Activated naive CD4-positive, alpha-beta T cell (primary cell): ENCODE measurements at regions not wholly inside any gene's neighbourhood (a gene's known extent, or its start where the extent isn't known, plus 50 kb on each side); places are given as distances from the start of the nearest gene placed in this dataset.
"Not testable (repeated sequence)": the region's sequence is repeated elsewhere in the genome, so short reads cannot be mapped to it uniquely, and the experiment has no call there.

Experiments used
- DNase-seq, 4 experiments: peaks; one replicate each; lab custom pipeline; 2025; lab: John Stamatoyannopoulos, UW

DNA sequence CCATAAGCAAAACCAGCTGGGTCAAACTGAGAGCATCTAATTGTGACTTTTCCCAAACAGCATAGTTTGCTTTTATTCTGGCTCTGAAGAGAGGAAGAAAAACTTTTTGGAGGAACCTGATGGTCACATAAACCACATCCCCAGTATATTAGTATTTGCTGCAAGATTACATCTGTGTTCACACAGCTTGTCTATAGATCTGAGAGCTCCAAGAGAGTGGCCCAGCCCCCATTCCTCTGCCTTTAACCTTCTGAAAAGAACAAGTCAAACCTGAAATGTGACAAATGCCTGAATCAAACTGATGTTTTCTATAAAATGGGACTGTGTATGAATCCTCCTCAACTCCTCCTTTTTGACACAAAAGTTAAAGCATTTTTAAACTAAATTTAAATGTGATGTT lies 435.2 kb downstream of the ZNF479 start:
- not testable (repeated sequence) for DNase-seq

DNA sequence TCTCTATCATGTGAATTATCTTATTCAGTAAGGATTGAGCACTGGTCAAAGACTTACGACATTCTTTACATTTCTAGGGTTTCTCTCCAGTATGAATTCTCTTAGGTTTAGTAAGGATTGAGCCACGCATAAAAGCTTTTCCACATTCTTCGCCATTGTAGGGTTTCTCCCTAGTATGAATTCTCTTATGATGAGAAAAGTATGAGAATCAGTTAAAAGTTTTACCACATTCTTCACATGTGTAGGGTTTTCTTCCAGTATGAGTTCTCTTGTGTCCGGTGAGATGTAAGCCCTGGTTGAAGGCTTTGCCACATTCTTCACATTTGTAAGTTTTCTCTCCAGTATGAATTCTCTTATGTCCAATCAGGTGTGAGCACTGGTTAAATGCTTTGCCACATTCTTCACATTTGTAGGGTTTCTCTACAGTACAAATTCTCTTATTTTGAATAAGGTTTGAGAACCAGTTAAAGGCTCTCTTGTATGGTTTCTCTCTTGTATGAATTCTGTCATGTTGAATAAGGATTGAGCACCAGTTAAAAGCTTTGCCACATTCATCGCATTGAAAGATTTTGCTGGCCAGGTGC lies 445.9 kb downstream of the ZNF479 start:
- no peak for DNase-seq

DNA sequence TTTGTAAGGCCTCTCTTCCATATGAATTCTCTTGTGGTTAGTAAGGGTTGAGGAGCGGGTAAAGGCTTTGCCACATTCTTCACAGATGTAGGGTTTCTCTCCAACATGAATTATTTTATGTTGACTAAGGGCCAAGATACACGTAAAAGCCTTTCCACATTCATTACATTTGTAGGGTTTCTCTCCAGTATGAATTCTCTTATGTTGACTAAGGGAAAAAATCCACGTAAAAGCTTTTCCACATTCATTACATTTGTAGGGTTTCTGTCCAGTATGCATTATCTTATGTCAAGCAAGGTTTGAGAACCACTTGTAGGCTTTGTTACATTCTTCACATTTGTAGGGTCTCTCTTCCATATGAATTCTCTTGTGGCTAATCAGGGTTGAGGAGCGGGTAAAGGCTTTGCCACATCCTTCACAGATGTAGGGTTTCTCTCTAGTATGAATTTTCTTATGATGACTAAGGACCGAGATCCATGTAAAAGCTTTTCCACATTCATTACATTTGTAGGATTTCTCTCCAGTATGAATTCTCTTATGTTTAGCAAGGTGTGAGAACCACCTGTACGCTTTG lies 493.0 kb downstream of the ZNF479 start:
- no peak for DNase-seq

DNA sequence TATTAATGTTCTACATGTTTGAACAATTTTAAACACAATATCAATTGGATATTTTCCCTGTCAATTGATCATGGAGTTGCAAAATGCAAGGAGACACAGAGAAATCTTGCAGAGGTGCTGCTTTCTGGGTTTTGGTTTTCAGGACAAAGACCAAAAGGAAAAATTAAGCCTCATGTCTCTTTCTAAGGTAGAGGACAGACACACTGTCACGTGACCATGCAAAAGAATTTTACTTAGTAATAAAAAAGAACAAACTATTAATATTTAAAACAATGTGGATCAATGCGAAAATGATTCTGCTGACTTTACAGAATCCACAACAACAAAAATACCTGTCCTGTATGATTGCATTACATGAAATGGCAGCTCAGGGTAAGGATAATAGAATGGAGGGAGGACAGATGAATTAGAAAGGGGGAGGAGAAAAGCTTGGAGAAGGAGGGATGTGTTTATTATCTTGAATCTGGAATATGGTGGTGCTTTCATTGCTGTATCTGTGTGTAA lies 493.7 kb upstream of the NUPR2 start:
- DNase-seq, result no peak

DNA sequence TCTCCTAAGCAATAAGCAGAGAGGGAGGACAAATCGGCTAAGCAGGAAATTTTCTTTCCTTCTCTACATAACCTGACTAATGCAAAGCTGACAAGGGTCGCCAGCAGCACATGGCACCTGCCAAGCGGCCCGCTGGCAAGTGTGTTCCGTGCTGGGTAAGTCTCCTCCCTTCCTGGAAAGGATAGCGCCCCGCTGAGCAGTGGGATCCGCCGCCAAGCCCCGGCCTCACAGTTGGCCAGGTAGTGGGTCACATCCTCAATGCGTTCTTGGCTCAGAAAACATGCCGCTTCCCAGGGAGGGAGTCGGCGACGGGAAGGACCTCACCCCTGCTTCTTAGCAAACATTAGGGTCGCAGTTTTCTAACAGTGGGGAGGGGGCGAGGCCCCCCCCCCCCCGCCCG lies 488.9 kb upstream of the NUPR2 start:
- DNase-seq, result no peak

DNA sequence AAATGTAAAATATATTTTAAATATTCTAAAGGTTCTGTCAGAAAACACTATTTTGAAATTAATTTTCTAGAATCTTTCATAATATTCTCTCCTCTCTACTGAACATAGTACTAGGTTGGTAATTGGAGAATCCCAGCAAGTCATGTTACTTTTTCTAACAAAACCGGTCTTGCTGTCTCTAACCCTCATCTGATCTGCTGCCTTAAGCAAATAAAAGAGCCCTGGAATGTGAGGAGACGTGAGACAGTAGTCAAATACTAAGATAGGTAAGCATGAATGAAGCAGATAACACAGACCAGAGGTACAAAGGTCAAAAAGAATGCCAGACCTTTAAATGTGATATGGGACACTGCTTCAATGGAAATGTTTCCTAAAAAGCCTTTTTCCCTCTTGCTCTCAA lies 462.4 kb upstream of the NUPR2 start:
- DNase-seq, result no peak

DNA sequence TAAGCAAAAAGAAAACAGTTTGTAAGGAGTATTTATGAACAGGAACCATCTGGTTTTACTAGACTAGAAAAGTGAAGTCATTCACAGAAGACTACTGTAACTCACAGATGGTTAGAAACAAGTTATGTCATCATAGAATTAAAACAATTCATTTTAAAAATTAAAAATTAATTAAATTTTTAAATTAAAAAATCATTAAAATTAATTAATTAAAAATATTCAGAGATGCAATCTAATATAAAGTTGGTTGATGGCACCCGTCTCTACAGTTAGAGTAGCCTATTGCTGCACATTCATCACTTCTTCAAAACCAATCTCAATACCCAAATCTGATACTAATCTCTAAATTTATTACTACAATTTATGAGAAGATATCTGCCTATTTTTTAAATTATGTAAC lies 454.8 kb upstream of the NUPR2 start:
- no peak for DNase-seq

DNA sequence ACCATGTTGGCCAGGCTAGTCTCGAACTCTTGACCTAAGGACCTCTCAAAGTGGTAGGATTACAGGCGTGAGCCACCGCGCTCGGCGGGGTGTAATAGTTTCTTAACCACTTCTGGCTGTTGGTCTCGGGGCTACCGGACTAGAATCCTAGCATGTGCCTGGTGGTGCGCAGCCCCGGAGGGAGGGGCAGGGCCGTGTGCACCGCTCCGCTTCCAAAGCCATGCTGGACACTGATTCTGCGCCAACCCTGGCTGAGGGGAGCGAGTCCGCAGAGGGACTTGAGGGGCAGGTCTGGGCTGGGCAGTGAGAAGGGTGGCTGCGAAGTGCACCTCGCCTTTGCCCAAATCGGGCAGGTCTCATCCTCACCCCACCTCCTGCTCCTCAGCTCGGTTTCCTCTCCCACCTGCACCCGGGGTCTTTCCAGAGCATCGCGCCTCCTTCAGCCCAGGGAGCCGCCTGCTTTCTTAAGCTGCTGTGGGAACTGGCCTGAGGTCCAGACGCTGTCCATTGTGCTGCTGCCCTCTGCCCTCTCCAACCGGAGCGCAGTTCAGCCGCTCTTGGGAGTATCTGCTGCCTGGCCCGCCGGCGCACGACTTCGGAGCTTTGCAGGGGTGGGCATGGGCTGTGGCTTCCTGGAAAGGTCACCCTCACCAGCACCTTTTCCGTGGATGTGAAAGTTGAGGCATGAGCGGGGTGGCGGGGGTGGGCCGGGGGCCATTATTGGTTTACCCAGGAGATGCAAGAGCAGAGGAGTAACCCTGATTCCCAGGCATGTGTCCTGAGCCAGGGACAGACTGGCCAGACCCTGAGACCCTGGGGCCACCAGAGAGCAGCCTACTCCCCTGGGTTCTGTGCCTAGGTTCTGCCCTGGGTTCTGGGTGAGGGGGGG lies 422.6 kb upstream of the NUPR2 start:
- DNase-seq, result no peak

DNA sequence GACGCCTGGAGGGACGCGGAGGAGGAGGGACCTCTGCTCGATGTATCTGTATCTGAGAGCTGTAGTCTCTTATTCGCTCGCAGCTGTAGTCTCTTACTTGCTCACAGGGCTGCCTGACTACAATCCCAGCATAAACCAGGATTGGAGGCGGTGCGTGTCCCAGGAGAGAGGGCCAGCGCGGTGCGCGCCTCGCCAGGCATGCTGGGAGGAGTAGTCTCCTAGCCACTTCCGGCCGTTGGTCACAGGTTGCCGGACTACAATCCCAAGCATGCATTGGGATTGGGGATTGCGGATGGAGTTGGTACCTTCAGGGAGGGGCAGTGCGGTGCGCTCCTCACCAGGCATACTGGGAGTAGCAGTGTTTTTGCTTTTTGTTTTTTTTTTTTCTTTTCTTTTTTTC lies 421.7 kb upstream of the NUPR2 start:
- DNase-seq, result no peak

DNA sequence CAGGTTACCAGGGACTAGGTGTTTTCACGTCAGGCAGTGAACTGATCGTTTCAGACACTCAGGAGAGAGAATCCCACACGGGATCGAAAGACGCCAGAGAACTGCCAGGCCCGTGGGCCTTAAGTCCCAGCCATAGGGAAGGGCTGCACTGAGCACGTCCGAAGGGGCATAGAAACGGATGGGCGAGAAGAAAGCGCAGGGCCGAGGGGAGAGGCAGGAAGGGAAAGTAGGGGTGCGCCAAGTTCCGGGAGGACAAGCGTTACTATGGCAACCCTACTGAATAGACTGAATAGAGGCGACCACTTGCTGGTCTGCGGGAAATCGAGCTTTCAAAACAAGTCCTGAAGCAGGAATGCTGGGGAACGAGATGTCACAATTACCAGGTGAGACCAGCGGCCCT lies 421.3 kb upstream of the NUPR2 start:
- DNase-seq, result no peak

DNA sequence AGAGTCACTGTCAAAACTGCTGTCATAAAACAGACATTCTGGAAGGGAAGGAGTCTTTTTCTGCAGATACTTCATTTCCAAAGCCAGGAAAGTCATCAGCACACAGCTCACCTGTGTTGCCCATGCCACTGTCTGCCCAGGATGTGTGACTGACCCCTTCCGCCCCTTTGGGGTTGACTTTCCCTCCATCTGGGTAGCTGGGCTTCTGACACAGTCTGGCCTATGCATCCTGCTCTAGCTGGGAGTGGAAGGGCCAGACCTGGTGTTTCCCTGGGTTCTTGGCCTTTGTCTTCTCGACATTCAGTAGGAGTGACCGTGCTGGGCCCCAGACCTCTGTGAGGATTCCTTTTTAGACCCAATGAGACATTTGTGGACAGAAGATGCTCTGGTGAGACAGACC lies 378.9 kb upstream of the NUPR2 start:
- no peak for DNase-seq

DNA sequence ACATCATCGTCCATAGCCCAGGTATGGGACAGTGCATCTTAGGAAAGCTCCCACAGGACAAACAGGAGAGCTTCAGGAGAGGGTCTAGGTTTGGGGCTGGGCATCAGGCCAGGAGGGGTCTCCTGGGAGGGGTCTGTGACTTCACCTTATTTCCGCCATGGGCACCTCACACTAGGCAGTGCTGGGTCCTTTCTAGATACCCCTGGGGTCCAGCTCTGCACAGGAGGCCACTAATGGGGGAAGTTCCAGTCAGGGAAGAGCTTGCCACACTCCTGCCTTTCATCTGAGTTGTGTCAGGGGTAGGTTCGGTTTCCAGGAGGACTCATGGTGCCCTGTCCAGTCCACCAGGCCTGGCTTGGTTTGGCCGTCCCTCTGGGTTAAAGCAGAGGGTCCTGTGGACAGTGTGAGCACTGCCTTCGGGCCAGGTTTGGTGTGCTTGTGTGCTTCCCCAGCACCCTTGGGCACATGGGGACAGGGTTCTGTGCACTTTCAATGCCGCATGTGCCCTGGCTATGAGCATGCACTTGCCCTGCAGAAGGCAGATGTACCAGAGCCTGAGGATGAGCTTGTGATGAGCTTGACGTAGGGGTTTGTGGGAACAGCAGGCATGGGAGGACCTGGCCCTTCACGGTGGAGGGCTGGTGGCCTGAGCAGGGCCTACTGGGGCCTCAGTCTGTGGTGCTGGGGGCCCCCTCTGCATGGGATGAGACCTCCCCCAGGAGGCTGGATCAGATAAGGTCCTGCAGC lies 377.7 kb upstream of the NUPR2 start:
- no peak for DNase-seq

DNA sequence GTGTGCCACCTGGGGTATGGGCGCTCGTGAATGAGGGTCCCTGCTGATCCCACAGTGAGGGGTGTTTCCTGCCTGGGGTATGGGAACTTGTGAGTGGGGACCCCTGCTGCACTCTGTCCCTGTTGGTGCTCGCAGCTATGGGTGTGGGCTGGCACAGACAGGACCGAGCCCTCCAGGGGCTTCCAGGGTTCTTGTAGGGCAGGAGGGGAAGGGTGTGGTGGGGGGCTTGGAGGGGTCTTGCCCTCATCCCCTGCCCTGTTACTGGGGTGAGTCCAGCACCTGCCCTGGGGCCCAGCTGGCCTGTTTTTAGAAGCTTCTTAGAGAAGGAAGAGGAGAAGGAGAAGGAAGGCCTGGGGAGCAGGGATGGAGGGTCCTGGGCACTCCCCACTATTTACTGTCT lies 377.0 kb upstream of the NUPR2 start:
- DNase-seq, result no peak

DNA sequence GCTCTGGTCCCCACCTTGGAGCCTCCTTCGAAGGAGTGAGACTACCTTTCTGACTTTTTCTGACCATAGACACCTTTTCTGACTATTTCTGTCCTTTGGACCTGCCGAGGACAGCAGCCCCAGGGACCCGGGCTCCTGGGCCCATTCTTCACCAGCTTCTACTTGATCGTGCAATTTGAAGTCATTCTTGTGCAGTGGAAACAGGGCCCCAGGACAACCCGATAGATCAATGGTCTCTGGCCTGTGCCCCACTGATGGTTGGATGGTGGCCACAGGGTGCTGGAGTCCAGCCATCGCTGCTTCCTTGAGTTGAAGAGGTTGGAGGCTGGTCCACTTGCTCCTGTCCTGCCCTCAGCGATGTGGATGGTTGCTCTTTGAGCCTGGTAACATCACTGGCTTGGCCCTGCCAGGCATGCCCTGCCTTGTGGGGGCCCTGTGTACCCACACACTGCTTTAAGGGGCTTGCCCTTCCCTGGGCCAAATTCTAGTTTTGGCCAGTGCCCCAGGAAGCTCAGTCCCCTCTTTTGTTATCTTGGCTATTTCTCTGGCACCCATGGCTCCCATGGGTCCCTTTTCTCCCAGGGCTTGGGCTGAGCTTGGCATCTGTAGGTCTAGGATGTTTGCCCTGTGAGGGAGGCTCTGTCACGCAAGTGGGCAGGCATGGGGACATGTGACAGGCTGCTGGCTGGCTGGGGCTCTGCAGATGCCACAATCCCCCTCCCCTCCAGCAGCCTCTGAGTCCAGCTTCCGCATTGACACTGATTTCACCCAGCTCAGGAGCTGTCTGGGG lies 375.6 kb upstream of the NUPR2 start:
- DNase-seq, result no peak

DNA sequence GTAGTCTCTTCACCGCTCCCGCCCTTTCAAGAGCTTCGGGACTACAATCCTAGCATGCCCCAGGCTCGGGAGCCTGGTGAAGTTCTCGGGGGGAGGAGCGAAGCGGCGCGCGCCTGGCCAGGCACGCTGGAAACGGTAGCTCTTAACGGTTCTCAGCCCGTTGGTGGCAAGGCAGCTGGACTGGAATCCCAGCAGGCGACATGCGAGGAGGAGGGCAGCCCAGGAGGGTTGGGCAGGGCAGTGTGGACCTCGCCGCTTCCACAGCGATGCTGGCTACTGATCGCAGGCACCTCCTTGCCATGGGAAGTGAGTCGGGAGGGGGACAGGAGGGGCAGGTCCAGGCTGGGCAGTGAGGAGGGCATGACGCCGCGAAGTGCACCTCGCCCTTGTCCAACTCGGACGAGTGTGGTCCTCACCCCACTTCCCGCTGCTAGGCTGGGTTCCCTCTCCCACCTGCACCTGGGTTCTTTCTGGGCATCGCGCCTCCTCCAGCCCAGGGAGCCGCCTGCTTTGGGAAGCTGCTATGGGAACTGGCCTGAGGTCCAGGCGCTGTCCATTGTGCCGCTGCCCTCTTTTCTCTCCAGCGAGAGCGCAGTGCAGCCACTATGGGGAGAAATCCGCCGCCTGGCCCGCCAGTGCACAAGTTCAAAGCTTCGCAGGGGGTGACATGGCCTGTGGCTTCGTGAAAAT lies 367.8 kb upstream of the NUPR2 start:
- no peak for DNase-seq

DNA sequence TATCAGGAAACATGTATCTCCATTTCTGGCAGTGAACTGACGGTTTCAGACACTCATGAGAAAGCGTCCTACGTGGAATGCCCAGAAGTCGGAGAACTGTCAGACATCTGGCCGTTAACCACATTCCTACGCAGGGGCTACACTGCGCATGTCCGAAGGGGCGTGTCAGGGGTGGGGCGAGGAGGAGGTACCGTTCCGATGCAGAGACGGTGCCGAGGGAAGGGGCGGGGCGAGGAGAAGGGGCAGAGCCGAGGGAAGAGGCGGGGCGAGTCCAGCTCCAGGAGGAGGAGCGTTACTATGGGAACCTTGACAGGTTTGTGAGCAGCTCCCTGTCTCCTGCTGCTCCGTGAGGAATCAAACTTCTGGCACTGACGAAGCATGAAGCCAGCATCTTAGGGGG lies 366.9 kb upstream of the NUPR2 start:
- DNase-seq, result no peak

DNA sequence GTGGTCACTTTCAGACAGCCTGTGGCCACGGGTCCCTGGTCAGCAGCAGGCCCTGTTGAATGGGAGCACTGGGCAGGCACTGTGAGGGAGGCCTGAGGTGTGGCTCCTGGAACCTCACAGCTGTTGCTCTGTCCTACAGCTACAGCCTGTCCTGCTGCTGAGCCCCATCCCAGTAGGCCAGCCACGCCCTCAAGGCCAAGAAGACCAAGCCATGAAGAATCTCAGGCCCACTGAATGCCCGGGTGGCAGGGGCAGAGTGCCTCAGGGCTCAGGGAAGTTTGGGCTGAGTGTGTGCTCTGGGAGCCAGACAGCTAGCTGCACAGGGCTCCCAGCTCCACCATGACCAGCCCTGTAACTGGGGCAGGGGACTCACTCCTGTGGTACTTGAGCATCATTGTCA lies 363.5 kb upstream of the NUPR2 start:
- DNase-seq, result no peak

DNA sequence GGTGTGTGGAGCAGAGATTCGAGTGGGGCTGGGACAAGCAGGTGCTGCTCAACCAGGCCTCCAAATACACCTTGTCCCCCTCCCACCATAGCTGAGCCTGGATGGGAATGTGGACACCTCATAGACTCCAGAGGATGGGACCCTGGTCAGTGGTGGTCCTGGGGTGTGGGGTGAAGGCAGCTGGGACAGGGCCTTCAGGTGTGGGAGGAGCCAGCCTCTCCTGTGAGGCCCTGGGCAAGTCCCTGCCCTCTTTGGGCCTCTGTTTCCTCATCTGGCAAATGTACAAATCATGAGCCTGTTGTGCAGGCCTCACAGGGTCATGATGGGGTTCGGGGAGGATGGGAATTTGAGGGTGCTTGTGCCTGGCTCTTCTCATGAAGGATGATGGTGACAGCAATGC lies 362.9 kb upstream of the NUPR2 start:
- DNase-seq, result no peak

DNA sequence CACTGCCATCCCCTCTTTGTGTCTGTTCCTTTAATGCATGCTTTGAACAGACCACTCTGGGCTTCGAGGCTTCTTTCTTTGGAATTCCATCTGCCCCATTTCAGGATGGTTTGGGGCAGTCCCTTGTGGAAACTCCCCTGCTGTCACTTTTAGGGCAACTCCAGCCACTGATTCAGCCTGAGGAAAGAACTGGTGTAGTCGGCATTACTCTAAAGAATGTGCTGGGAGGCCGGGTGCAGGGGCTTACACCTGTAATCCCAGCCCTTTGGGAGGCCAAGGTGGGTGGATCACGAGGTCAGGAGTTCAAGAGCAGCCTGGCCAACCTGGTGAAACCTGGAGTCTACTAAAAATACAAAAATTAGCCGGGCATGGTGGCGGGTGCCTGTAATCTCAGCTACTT lies 358.1 kb upstream of the NUPR2 start:
- DNase-seq, result no peak

DNA sequence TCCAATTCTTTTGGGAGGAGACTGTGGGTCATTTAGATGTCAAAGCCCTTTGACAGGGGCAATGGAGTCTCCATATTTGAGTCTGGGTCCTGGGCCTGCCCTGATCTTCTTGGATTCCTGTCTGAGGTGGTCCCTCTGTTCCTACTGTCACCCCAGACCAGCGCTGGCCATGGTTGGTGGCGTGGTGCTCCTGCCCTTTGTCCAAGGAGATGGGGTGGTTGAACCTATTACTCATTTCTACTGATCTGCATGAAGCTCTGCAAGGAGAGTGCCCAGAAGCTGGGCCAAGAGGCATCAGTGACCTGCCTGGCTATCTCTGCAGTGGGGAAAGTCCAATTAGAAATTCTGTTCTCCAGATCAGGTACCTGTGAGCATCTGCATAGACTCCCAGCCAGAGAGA lies 355.6 kb upstream of the NUPR2 start:
- DNase-seq, result no peak
